ENCODE measurements at regions not wholly inside any gene's neighbourhood (a gene's known extent, or its start where the extent isn't known, plus 50 kb on each side); places are given as distances from the start of the nearest gene placed in this dataset.
"Not testable (repeated sequence)": the region's sequence is repeated elsewhere in the genome, so short reads cannot be mapped to it uniquely, and the experiment has no call there.

DNA sequence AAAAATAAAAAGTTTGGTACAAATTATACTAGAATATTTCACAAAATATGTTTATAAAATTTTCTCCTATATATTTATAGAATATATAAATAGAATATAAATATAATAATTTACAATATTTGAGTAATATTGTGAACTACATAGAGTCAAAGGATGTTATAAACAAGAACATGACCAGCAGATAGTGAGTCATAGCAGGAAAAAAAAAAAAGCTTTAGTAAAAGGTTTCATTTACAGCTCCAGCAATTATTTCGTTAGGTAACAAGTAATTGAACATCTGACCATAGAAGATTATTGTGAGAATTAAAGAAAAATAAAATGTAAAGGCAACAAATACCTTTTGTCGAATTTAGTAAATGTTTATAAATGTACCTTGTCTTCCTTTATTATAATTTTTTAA lies 864.1 kb downstream of the PCDH17 start:
- Histone ChIP-seq H3K9me3 (ENCODE audit: low read depth, low read length, poor library complexity, severe bottlenecking) (no peaks in the 10 kb centered on the region), H3K4me1 (ENCODE audit: insufficient read depth, low read length, poor library complexity, severe bottlenecking) (no peaks in the 10 kb centered on the region), H3K4me3 (ENCODE audit: low read depth, low read length, poor library complexity, severe bottlenecking) (no peak overlapping the region), H3K36me3 (ENCODE audit: insufficient read depth, low read length, poor library complexity, severe bottlenecking) (no peaks in the 10 kb centered on the region), H3K27me3 (replicated peaks; ENCODE audit: insufficient read depth, low read depth, low read length, poor library complexity) (no peaks in the 10 kb centered on the region), H3K27ac (ENCODE audit: low read depth, low read length, poor library complexity, severe bottlenecking) (no peak overlapping the region)
- ChIA-PET POLR2A (ENCODE audit: low non-redundant PET) (interaction anchor here (0.5 to 0.6 kb wide), 2 partner anchors 331 to 376 kb away, joined by 3 read pairs; no protein-coding TSS in a partner anchor), CTCF (no interaction called here)
- intact Hi-C loops (cut with micrococcal nuclease; ENCODE audit: unreplicated experiment), result no loop called here
- TF ChIP-seq CTCF (conservative IDR thresholded peaks at IDR 0.05; ENCODE audit: low read depth, low read length) (no peak), EZH2 (IDR thresholded peaks at IDR 0.05; ENCODE audit: borderline replicate concordance, low read depth, low read length, poor library complexity, severe bottlenecking) (no peak)
- DNase-seq (ENCODE audit: low spot score), result no peak
- BruUV-seq (replicated peaks), result no TSS peak

DNA sequence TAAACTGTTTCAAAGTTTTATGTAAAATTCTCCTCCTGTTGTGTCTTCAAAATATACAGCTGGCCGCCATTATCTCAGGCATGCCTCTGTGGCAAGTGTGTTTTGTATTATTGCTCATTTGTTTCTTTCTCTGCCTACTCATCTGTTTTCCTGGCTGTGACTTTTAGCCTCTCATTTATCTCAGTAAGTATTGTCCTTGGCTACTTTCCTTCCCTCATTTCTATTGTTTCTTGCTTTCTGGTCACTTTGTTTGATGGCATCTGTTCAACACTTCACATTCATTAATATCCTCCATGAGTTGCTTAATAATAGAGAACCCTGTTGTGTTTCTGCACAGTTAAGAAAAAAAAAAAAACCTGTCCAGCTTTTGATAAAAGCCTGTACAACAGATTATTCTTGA lies 869.4 kb downstream of the PCDH17 start:
- no peaks in the 10 kb centered on the region for H3K36me3 ChIP-seq (ENCODE audit: insufficient read depth, low read length, poor library complexity, severe bottlenecking)
- no peak overlapping the region for H3K27ac ChIP-seq (ENCODE audit: low read depth, low read length, poor library complexity, severe bottlenecking)
- no peaks in the 10 kb centered on the region for H3K9me3 ChIP-seq (ENCODE audit: low read depth, low read length, poor library complexity, severe bottlenecking)
- intact Hi-C loops (cut with micrococcal nuclease; ENCODE audit: unreplicated experiment), result no loop called here
- H3K4me3 ChIP-seq (ENCODE audit: low read depth, low read length, poor library complexity, severe bottlenecking), result no peak overlapping the region
- no TSS peak for BruUV-seq (replicated peaks)
- DNase-seq (ENCODE audit: low spot score), result no peak
- POLR2A ChIA-PET (ENCODE audit: low non-redundant PET), result no interaction called here
- TF ChIP-seq CTCF (conservative IDR thresholded peaks at IDR 0.05; ENCODE audit: low read depth, low read length) (no peak), EZH2 (IDR thresholded peaks at IDR 0.05; ENCODE audit: borderline replicate concordance, low read depth, low read length, poor library complexity, severe bottlenecking) (no peak)
- CTCF ChIA-PET, result no interaction called here
- no peaks in the 10 kb centered on the region for H3K27me3 ChIP-seq (replicated peaks; ENCODE audit: insufficient read depth, low read depth, low read length, poor library complexity)
- no peaks in the 10 kb centered on the region for H3K4me1 ChIP-seq (ENCODE audit: insufficient read depth, low read length, poor library complexity, severe bottlenecking)

DNA sequence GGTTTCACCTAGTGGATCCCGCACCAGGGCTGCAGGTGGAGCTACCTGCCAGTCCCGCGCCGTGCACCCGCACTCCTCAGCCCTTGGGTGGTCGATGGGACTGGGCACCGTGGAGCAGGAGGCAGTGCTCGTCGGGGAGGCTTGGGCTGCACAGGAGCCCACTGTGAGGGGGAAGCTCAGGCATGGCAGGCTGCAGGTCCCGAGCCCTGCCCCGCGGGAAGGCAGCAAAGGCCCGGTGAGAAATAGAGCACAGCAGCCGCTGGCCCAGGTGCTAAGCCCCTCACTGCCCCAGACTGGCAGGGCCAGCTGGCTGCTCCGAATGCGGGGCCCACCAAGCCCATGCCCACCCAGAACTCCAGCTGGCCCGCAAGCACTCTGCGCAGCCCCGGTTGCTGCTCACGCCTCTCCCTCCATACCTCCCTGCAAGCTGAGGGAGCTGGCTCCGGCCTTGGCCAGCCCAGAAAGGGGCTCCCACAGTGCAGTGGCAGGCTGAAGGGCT lies 872.7 kb downstream of the PCDH17 start:
- H3K36me3 ChIP-seq (ENCODE audit: insufficient read depth, low read length, poor library complexity, severe bottlenecking); intact Hi-C loops (cut with micrococcal nuclease; ENCODE audit: unreplicated experiment); H3K27ac ChIP-seq (ENCODE audit: low read depth, low read length, poor library complexity, severe bottlenecking); BruUV-seq (replicated peaks); DNase-seq (ENCODE audit: low spot score); H3K27me3 ChIP-seq (replicated peaks; ENCODE audit: insufficient read depth, low read depth, low read length, poor library complexity); POLR2A ChIA-PET (ENCODE audit: low non-redundant PET); H3K9me3 ChIP-seq (ENCODE audit: low read depth, low read length, poor library complexity, severe bottlenecking); H3K4me1 ChIP-seq (ENCODE audit: insufficient read depth, low read length, poor library complexity, severe bottlenecking); H3K4me3 ChIP-seq (ENCODE audit: low read depth, low read length, poor library complexity, severe bottlenecking); CTCF ChIA-PET: not testable (repeated sequence)

- CTCF ChIA-PET; H3K4me1 ChIP-seq (ENCODE audit: insufficient read depth, low read length, poor library complexity, severe bottlenecking); H3K27me3 ChIP-seq (replicated peaks; ENCODE audit: insufficient read depth, low read depth, low read length, poor library complexity); H3K27ac ChIP-seq (ENCODE audit: low read depth, low read length, poor library complexity, severe bottlenecking); H3K4me3 ChIP-seq (ENCODE audit: low read depth, low read length, poor library complexity, severe bottlenecking); DNase-seq (ENCODE audit: low spot score); POLR2A ChIA-PET (ENCODE audit: low non-redundant PET); BruUV-seq (replicated peaks); H3K9me3 ChIP-seq (ENCODE audit: low read depth, low read length, poor library complexity, severe bottlenecking); H3K36me3 ChIP-seq (ENCODE audit: insufficient read depth, low read length, poor library complexity, severe bottlenecking); intact Hi-C loops (cut with micrococcal nuclease; ENCODE audit: unreplicated experiment): not testable (repeated sequence)
These were observed 873.8 kb downstream of the PCDH17 start for GRCh38 chr13:58505262-58505920.

Measured in A673 (cell line).